Endothelial cell of umbilical vein (primary cell): ENCODE measurements at regions not wholly inside any gene's neighbourhood (a gene's known extent, or its start where the extent isn't known, plus 50 kb on each side); places are given as distances from the start of the nearest gene placed in this dataset.

ENCODE experiments used
- BruUV-seq: library from RNA; stranded (reverse); fragments of 400-500 nt; replicated peaks from 2 replicates; lab custom pipeline; 2021; lab: Mats Ljungman, UMichigan
- CTCF ChIA-PET: fragments of 300-600, 350-600 bp; sonication (Branson Sonifier 250); formaldehyde crosslinking; loops from one replicate; lab custom pipeline; 2021; ENCODE audit warnings: antibody characterized with exemption, inconsistent platforms; lab: Charles Lee
- POLR2A ChIA-PET: fragments of 300-600, 350-600 bp; sonication (Branson Sonifier 250); formaldehyde crosslinking; loops from one replicate; lab custom pipeline; 2021; ENCODE audit warnings: antibody characterized with exemption, inconsistent platforms; lab: Charles Lee
- DNase-seq: peaks from one replicate; pipeline ENCODE4 v3.0.0-alpha.2; 2011; ENCODE audit warnings: low read depth, low spot score
- FAIRE-seq: peaks from 2 replicates; lab custom pipeline; 2011; peaks lifted over from hg19 to GRCh38; lab: Jason Lieb, UNC
- H2AFZ ChIP-seq: 2 replicates; pipeline ENCODE4 v1.6.0; 2012; ENCODE audit warnings: low read depth, low read length, control low read depth, inconsistent platforms
- H3K27ac ChIP-seq: 2 replicates; pipeline ENCODE4 v1.5.1; 2011; ENCODE audit warnings: low read depth, mild to moderate bottlenecking, control low read depth, low read length, moderate library complexity; ENCODE audit not compliant: insufficient read depth
- H3K27me3 ChIP-seq, 2 experiments: 2 replicates each; pipeline versions ENCODE4 v1.6.0 to v1.6.1; 2011; ENCODE audit warnings: low read length in 2 of 2, mixed read lengths in 1 of 2; ENCODE audit not compliant: control insufficient read depth in 2 of 2, insufficient read depth in 2 of 2
- H3K36me3 ChIP-seq, 2 experiments: 2 replicates in 1 of 2; 3 replicates in 1 of 2; pipeline ENCODE4 v1.5.1; 2011; ENCODE audit warnings: low read length in 2 of 2, mild to moderate bottlenecking in 1 of 2, moderate library complexity in 1 of 2; ENCODE audit not compliant: control insufficient read depth in 2 of 2, insufficient read depth in 2 of 2; ENCODE audit errors: extremely low read depth in 1 of 2
- H3K4me1 ChIP-seq: 3 replicates; pipeline ENCODE4 v1.5.1; 2011; ENCODE audit warnings: mild to moderate bottlenecking, low read length; ENCODE audit not compliant: control insufficient read depth, insufficient read depth; ENCODE audit errors: extremely low read depth
- H3K4me2 ChIP-seq: 2 replicates; pipeline ENCODE4 v1.6.1; 2011; ENCODE audit warnings: low read length, control low read depth, mixed read lengths; ENCODE audit not compliant: insufficient read depth
- H3K4me3 ChIP-seq, 3 experiments: fragments of 200-600 bp in 1 of 3; sonication (generic), shearing (Covaris generic) in 1 of 3; replicated peaks in 1 of 3; 2 replicates each; pipeline ENCODE4 v1.5.1; 2011 to 2016; ENCODE audit warnings: control low read depth in 3 of 3, low read length in 3 of 3, mild to moderate bottlenecking in 2 of 3, inconsistent platforms in 1 of 3, low read depth in 1 of 3, moderate library complexity in 1 of 3; ENCODE audit not compliant: insufficient read depth in 1 of 3
- H3K79me2 ChIP-seq: 2 replicates; pipeline ENCODE4 v1.6.0; 2012; ENCODE audit warnings: low read length, inconsistent platforms; ENCODE audit not compliant: control insufficient read depth, insufficient read depth
- H3K9ac ChIP-seq: replicated peaks from 2 replicates; pipeline ENCODE3; 2011; ENCODE audit warnings: low read length, control low read depth; ENCODE audit not compliant: insufficient read depth; ENCODE audit errors: extremely low read depth
- H3K9me1 ChIP-seq: replicated peaks from 3 replicates; pipeline ENCODE4 v1.6.0; 2011; ENCODE audit warnings: mild to moderate bottlenecking, low read length; ENCODE audit not compliant: control insufficient read depth, insufficient read depth; ENCODE audit errors: extremely low read depth
- H3K9me3 ChIP-seq: replicated peaks from 2 replicates; pipeline ENCODE4 v1.5.1; 2012; ENCODE audit warnings: low read length, inconsistent platforms; ENCODE audit not compliant: control insufficient read depth, insufficient read depth
- H4K20me1 ChIP-seq: replicated peaks from 2 replicates; pipeline ENCODE3; 2011; ENCODE audit warnings: mild to moderate bottlenecking, low read length; ENCODE audit not compliant: control insufficient read depth, insufficient read depth; ENCODE audit errors: extremely low read depth
- CTCF ChIP-seq, 2 donors: IDR thresholded peaks; 1 replicate in 1 of 2; 2 replicates in 1 of 2; pipeline ENCODE4 v1.5.1; 2011; ENCODE audit warnings: low read length in 2 of 2, mild to moderate bottlenecking in 2 of 2, moderate library complexity in 2 of 2, control low read depth in 1 of 2, inconsistent platforms in 1 of 2, low read depth in 1 of 2; ENCODE audit not compliant: insufficient read depth in 1 of 2; ENCODE audit errors: extremely low read depth in 1 of 2
- EZH2 ChIP-seq: IDR thresholded peaks from 2 replicates; pipeline ENCODE4 v1.6.1; 2012; ENCODE audit warnings: borderline replicate concordance, low read depth, mild to moderate bottlenecking, moderate library complexity, low read length, inconsistent platforms; ENCODE audit not compliant: severe bottlenecking
- FOS ChIP-seq: IDR thresholded peaks from 2 replicates; pipeline ENCODE4 v1.6.1; 2011; ENCODE audit warnings: mild to moderate bottlenecking, low read length, moderate library complexity, borderline replicate concordance; ENCODE audit not compliant: insufficient read depth
- GATA2 ChIP-seq: IDR thresholded peaks from 2 replicates; pipeline ENCODE4 v1.7.0; 2011; ENCODE audit warnings: low read depth, mild to moderate bottlenecking, moderate library complexity, mixed read lengths, low read length; ENCODE audit not compliant: insufficient read length, insufficient read depth
- JUN ChIP-seq: IDR thresholded peaks from 2 replicates; pipeline ENCODE4 v1.6.1; 2011; ENCODE audit warnings: borderline replicate concordance, low read depth; ENCODE audit not compliant: insufficient read length, insufficient read depth
- MAX ChIP-seq: IDR thresholded peaks from 2 replicates; pipeline ENCODE4 v1.6.1; 2011; ENCODE audit not compliant: insufficient read depth, insufficient read length
- MYC ChIP-seq: IDR thresholded peaks from one replicate; pipeline ENCODE4 v1.6.1; 2011; ENCODE audit warnings: mild to moderate bottlenecking, low read depth, low read length
- POLR2A ChIP-seq: IDR thresholded peaks from 2 replicates; pipeline ENCODE4 v1.6.1; 2012; ENCODE audit warnings: low read depth, mild to moderate bottlenecking, control low read depth, low read length
- POLR2AphosphoS5 ChIP-seq: IDR thresholded peaks from 2 replicates; pipeline ENCODE4 v1.6.1; 2012; ENCODE audit warnings: low read depth, mild to moderate bottlenecking, control low read depth, low read length, moderate library complexity; ENCODE audit not compliant: insufficient read depth
- dilution Hi-C: fragments of 300-500 bp; cut with MboI; formaldehyde crosslinking; loops from one replicate; pipeline ENCODE4 v1.15.0; 2019; ENCODE audit warnings: low sequenced_read_pairs; ENCODE audit not compliant: extremely low pct_ligation_motif_present
- intact Hi-C: fragments of 100-400 bp; cut with micrococcal nuclease; formaldehyde crosslinking; loops from one replicate; pipeline ENCODE4 v1.10.0; 2022

DNA sequence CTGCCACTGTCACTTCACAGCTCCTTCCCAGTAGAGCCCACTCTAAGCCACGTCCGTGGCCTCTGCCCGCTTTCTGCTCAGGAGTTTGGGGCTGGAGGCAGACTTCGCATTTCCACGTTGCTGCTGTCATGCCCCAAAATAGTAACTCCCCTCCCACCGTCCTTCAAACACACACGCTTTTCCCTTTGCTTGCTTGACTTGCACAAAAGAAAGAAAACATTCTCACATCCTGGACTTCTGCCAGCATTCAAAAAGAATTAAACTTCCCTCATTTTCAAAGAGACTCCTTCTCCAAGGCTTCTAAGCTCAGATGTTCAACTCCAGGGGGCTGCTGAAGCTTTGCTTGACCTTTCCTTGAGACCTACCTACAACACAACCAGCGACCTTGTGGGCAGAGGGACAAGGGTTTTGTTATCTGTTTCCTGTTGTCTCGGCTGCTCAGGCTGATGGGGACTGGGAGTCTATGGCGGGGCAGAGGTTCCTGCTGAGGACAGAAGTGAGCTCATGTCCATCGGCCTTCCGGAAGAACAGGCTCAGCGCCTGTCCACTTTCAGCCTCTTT, 263.8 kb upstream of the FOXQ1 start:
- no peaks in the 10 kb centered on the region for H3K9me3 ChIP-seq

More for the DNA sequence above, 263.8 kb upstream of the FOXQ1 start:
- DNase-seq (no peak), FAIRE-seq (no peak)
- ChIA-PET CTCF (no interaction called here), POLR2A (no interaction called here)
- H4K20me1 ChIP-seq, result no peaks in the 10 kb centered on the region
- no peak overlapping the region for H3K27ac ChIP-seq
- no peak overlapping the region for H2AFZ ChIP-seq
- intact Hi-C loops, result no loop called here
- H3K79me2 ChIP-seq, result no peaks in the 10 kb centered on the region
- H3K4me2 ChIP-seq, result no peak overlapping the region
- H3K4me3 ChIP-seq, result no peak overlapping the region
- BruUV-seq, result no TSS peak
- H3K4me1 ChIP-seq, result no peaks in the 10 kb centered on the region
- H3K36me3 ChIP-seq, result no peaks in the 10 kb centered on the region
- dilution Hi-C loops, result no loop called here
- no peaks in the 10 kb centered on the region for H3K27me3 ChIP-seq
- TF ChIP-seq JUN (no peak), POLR2A (no peak), CTCF (IDR thresholded peaks at IDR 0.05; ENCODE audit: extremely low read depth in 1 of 2, insufficient read depth in 1 of 2, low read depth in 1 of 2, low read length in 2 of 2) (no peak), FOS (no peak), EZH2 (no peak), GATA2 (no peak), MAX (no peak), POLR2AphosphoS5 (no peak), MYC (no peak)
- no peaks in the 10 kb centered on the region for H3K9me1 ChIP-seq
- H3K9ac ChIP-seq, result no peak overlapping the region
